ENCODE measurements at regions not wholly inside any gene's neighbourhood (a gene's known extent, or its start where the extent isn't known, plus 50 kb on each side); places are given as distances from the start of the nearest gene placed in this dataset.

DNA sequence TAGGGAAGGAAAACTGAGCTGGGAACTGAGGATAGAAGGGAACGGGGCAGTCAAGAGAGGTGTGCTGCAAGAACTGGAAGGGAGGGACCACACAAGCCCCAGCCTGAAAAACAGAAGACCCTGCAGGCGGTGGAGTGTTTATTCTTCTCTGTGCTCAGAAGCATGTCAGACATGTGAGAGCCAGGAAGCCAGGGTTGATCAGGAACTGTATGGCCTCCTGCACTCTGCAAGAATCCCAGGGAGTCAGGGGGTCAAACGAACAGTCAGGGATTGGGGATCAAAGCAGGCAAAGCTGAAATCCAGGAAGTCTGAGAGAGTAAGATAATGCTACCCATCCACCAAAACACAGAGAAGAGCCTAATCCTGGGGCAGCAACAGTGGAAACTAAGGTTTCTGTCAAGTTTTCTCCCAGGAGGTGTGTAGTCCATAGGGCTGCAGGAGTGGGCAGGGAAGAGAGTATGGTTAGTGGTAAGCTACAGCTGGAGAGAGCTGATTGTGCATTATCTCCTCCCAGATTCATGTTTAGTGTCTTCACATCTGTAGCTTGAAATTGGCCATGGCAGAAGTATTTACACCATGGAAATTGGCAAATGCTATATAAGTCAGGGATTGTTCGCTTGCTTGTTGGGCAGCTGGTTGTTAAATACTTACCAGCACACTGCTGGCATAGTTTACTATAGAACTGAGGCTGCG is 115.4 kb upstream of the SLC44A1 start:
- TF ChIP-seq, protein P1, sequence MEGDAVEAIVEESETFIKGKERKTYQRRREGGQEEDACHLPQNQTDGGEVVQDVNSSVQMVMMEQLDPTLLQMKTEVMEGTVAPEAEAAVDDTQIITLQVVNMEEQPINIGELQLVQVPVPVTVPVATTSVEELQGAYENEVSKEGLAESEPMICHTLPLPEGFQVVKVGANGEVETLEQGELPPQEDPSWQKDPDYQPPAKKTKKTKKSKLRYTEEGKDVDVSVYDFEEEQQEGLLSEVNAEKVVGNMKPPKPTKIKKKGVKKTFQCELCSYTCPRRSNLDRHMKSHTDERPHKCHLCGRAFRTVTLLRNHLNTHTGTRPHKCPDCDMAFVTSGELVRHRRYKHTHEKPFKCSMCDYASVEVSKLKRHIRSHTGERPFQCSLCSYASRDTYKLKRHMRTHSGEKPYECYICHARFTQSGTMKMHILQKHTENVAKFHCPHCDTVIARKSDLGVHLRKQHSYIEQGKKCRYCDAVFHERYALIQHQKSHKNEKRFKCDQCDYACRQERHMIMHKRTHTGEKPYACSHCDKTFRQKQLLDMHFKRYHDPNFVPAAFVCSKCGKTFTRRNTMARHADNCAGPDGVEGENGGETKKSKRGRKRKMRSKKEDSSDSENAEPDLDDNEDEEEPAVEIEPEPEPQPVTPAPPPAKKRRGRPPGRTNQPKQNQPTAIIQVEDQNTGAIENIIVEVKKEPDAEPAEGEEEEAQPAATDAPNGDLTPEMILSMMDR (IDR thresholded peaks at IDR 0.05): no peak
- TF ChIP-seq POLR2A (IDR thresholded peaks at IDR 0.05): no peak

Data from upper lobe of left lung (tissue), 4 donors.